K562 (cell line): ENCODE measurements at regions not wholly inside any gene's neighbourhood (a gene's known extent, or its start where the extent isn't known, plus 50 kb on each side); places are given as distances from the start of the nearest gene placed in this dataset.
"Not testable (repeated sequence)": the region's sequence is repeated elsewhere in the genome, so short reads cannot be mapped to it uniquely, and the experiment has no call there.

Experiments used
- ARID1B ChIP-seq: fragments of 450-650 bp; IDR thresholded peaks from 2 replicates; pipeline ENCODE4 v1.6.1; 2016; ENCODE audit warnings: antibody characterized with exemption, mild to moderate bottlenecking, inconsistent platforms
- EZH2 ChIP-seq: IDR thresholded peaks from 2 replicates; pipeline ENCODE4 v1.6.1; 2012; ENCODE audit warnings: low read depth, mild to moderate bottlenecking, inconsistent platforms, low read length, borderline replicate concordance
- RAD21 ChIP-seq, 2 experiments: fragments of 250-450 bp in 1 of 2; fragments of 450-650 bp in 1 of 2; sonication (Bioruptor Pico) in 1 of 2; formaldehyde crosslinking in 1 of 2; IDR thresholded peaks in 1 of 2; conservative IDR thresholded peaks in 1 of 2; 2 replicates each; pipeline versions ENCODE4 v1.4.0 to v1.8.0; 2020 to 2022; ENCODE audit warnings: mild to moderate bottlenecking in 2 of 2, moderate library complexity in 1 of 2
- TBP ChIP-seq: optimal IDR thresholded peaks from 2 replicates; pipeline ENCODE3; 2011; ENCODE audit warnings: low read depth, low read length, improper control_type of control experiment
- THAP7 ChIP-seq: fragments of 250-450 bp; sonication (Bioruptor Pico); IDR thresholded peaks from 2 replicates; pipeline ENCODE4 v1.5.0; 2021

- not testable (repeated sequence) for TF ChIP-seq EZH2; TBP; ARID1B; RAD21 (CRISPR knock-in tag; conservative IDR thresholded peaks at IDR 0.05 in 1 of 2, IDR thresholded peaks at IDR 0.05 in 1 of 2); THAP7 (CRISPR knock-in tag)
Observed at GRCh38 chr18:968910-969309, 64.2 kb downstream of the ADCYAP1 start.
